ENCODE measurements at regions not wholly inside any gene's neighbourhood (a gene's known extent, or its start where the extent isn't known, plus 50 kb on each side); places are given as distances from the start of the nearest gene placed in this dataset.
"Not testable (repeated sequence)": the region's sequence is repeated elsewhere in the genome, so short reads cannot be mapped to it uniquely, and the experiment has no call there.

- DNase-seq (ENCODE audit: low read depth): no peak
These were observed 663.7 kb upstream of the MEF2C start for GRCh38 chr5:89546657-89547056.

GRCh38 chr5:89545626-89546025, 662.6 kb upstream of the MEF2C start:
- DNase-seq (ENCODE audit: low read depth): no peak

- DNase-seq (ENCODE audit: low read depth): no peak
These were observed 662.1 kb upstream of the MEF2C start for GRCh38 chr5:89545076-89545475.

GRCh38 chr5:89542736-89543135, 659.8 kb upstream of the MEF2C start:
- DNase-seq (ENCODE audit: low read depth): no peak

- DNase-seq (ENCODE audit: low read depth): no peak
These were observed 654.8 kb upstream of the MEF2C start for GRCh38 chr5:89537800-89538199.

GRCh38 chr5:89536020-89536419, 653.0 kb upstream of the MEF2C start:
- DNase-seq (ENCODE audit: low read depth): no peak

- no peak for DNase-seq (ENCODE audit: low read depth)
These were observed 652.4 kb upstream of the MEF2C start for GRCh38 chr5:89535411-89535810.

- DNase-seq (ENCODE audit: low read depth): no peak
These were observed 651.3 kb upstream of the MEF2C start for GRCh38 chr5:89534331-89534730.

GRCh38 chr5:89524785-89525184, 641.8 kb upstream of the MEF2C start:
- DNase-seq (ENCODE audit: low read depth): no peak

- DNase-seq (ENCODE audit: low read depth): not testable (repeated sequence)
These were observed 640.9 kb upstream of the MEF2C start for GRCh38 chr5:89523867-89524266.

GRCh38 chr5:89520771-89521170, 637.8 kb upstream of the MEF2C start:
- DNase-seq (ENCODE audit: low read depth): no peak

- DNase-seq (ENCODE audit: low read depth): no peak
These were observed 630.5 kb upstream of the MEF2C start for GRCh38 chr5:89513299-89514044.

GRCh38 chr5:89504051-89504450, 621.1 kb upstream of the MEF2C start:
- no peak for DNase-seq (ENCODE audit: low read depth)

- DNase-seq (ENCODE audit: low read depth): no peak
These were observed 616.8 kb upstream of the MEF2C start for GRCh38 chr5:89499787-89500186.

GRCh38 chr5:89498699-89499098, 615.7 kb upstream of the MEF2C start:
- DNase-seq (ENCODE audit: low read depth): no peak

- no peak for DNase-seq (ENCODE audit: low read depth)
These were observed 610.4 kb upstream of the MEF2C start for GRCh38 chr5:89493414-89493813.

- no peak for DNase-seq (ENCODE audit: low read depth)
These were observed 602.0 kb upstream of the MEF2C start for GRCh38 chr5:89484962-89485361.

GRCh38 chr5:89480406-89481007, 597.5 kb upstream of the MEF2C start:
- DNase-seq (ENCODE audit: low read depth): no peak

- no peak for DNase-seq (ENCODE audit: low read depth)
These were observed 595.9 kb upstream of the MEF2C start for GRCh38 chr5:89478851-89479250.

GRCh38 chr5:89473196-89473595, 590.2 kb upstream of the MEF2C start:
- peak; percentile 43 for DNase-seq (ENCODE audit: low read depth)

GRCh38 chr5:89471541-89471940, 588.6 kb upstream of the MEF2C start:
- peak; percentile 66 for DNase-seq (ENCODE audit: low read depth)

GRCh38 chr5:89471115-89471514, 588.1 kb upstream of the MEF2C start:
- no peak for DNase-seq (ENCODE audit: low read depth)

GRCh38 chr5:89470658-89471057, 587.7 kb upstream of the MEF2C start:
- no peak for DNase-seq (ENCODE audit: low read depth)

- no peak for DNase-seq (ENCODE audit: low read depth)
These were observed 575.3 kb upstream of the MEF2C start for GRCh38 chr5:89458332-89458656.

All from fibroblast of gingiva (primary cell).